GM21390 (cell line): ENCODE measurements at regions not wholly inside any gene's neighbourhood (a gene's known extent, or its start where the extent isn't known, plus 50 kb on each side); places are given as distances from the start of the nearest gene placed in this dataset.

Source experiments
- ATAC-seq: cut with Tn5 transposase; IDR thresholded peaks from one replicate; pipeline ENCODE4 v1.9.1; 2021; ENCODE audit not compliant: unreplicated experiment

- ATAC-seq = no peak
These were observed 235.4 kb downstream of the HDGFL1 start for GRCh38 chr6:22804620-22805261.

- ATAC-seq = no peak
These were observed 237.9 kb downstream of the HDGFL1 start for GRCh38 chr6:22807261-22807660.

GRCh38 chr6:22807818-22808217, 238.5 kb downstream of the HDGFL1 start:
- no peak for ATAC-seq

- ATAC-seq = no peak
These were observed 239.1 kb downstream of the HDGFL1 start for GRCh38 chr6:22808466-22808865.

GRCh38 chr6:22809370-22809769, 240.0 kb downstream of the HDGFL1 start:
- no peak for ATAC-seq

GRCh38 chr6:22819209-22819608, 249.8 kb downstream of the HDGFL1 start:
- ATAC-seq = no peak

- ATAC-seq = no peak
These were observed 252.4 kb downstream of the HDGFL1 start for GRCh38 chr6:22821664-22822320.

GRCh38 chr6:22825210-22825609, 255.8 kb downstream of the HDGFL1 start:
- ATAC-seq = no peak

GRCh38 chr6:22826961-22827360, 257.6 kb downstream of the HDGFL1 start:
- ATAC-seq = no peak

- ATAC-seq = no peak
These were observed 258.4 kb downstream of the HDGFL1 start for GRCh38 chr6:22827760-22828159.

- ATAC-seq = no peak
These were observed 259.1 kb downstream of the HDGFL1 start for GRCh38 chr6:22828179-22829062.

- no peak for ATAC-seq
These were observed 259.7 kb downstream of the HDGFL1 start for GRCh38 chr6:22829070-22829469.

GRCh38 chr6:22830463-22830862, 261.1 kb downstream of the HDGFL1 start:
- ATAC-seq = no peak

GRCh38 chr6:22833191-22833590, 263.8 kb downstream of the HDGFL1 start:
- no peak for ATAC-seq

GRCh38 chr6:22838345-22838744, 269.0 kb downstream of the HDGFL1 start:
- ATAC-seq = no peak

GRCh38 chr6:22845467-22845866, 276.1 kb downstream of the HDGFL1 start:
- no peak for ATAC-seq

GRCh38 chr6:22848121-22848520, 278.8 kb downstream of the HDGFL1 start:
- no peak for ATAC-seq

- ATAC-seq = no peak
These were observed 280.6 kb downstream of the HDGFL1 start for GRCh38 chr6:22849921-22850320.

GRCh38 chr6:22852101-22852500, 282.7 kb downstream of the HDGFL1 start:
- ATAC-seq = no peak

- ATAC-seq = no peak
These were observed 304.3 kb downstream of the HDGFL1 start for GRCh38 chr6:22873513-22874136.

- no peak for ATAC-seq
These were observed 306.5 kb downstream of the HDGFL1 start for GRCh38 chr6:22875845-22876244.
